ENCODE measurements at regions not wholly inside any gene's neighbourhood (a gene's known extent, or its start where the extent isn't known, plus 50 kb on each side); places are given as distances from the start of the nearest gene placed in this dataset.

DNA sequence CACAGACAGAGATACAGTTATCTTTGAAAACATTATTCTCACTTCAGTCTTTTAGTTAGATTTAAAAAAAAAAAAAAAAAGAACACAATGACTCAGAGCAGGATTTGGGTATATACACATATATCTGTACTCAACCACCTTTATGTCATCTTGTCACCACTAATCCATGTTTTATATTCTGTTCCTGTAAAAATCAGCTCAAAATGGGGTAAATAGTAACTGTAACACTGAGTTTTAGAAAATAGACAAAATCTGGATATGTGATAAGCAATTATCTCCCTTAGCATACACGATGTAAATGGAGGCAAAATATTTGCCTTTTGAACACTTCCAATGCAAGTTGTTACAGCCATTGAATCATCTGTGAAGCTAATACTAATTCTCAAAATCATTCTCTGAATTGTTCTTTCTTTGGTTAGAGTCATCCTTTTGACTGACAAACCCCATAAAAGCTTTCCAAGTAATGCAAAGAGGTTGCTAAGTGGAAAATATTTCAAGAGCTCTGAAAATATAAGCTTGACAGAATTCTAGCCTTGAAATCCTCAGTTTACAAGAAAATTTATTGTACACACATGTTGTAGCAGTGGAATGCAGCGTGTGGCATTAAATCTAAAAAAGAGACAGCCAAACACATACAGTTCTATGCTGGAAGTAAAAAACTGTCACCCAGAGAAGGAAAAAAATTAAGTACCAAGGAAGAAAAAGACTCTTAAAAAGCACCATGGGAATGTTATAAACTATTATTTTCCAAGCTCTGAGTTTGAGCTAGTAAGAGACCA is 502.2 kb upstream of the PHF14 start:
- DNase-seq (ENCODE audit: low spot score) = no peak
- TF ChIP-seq, protein P1, sequence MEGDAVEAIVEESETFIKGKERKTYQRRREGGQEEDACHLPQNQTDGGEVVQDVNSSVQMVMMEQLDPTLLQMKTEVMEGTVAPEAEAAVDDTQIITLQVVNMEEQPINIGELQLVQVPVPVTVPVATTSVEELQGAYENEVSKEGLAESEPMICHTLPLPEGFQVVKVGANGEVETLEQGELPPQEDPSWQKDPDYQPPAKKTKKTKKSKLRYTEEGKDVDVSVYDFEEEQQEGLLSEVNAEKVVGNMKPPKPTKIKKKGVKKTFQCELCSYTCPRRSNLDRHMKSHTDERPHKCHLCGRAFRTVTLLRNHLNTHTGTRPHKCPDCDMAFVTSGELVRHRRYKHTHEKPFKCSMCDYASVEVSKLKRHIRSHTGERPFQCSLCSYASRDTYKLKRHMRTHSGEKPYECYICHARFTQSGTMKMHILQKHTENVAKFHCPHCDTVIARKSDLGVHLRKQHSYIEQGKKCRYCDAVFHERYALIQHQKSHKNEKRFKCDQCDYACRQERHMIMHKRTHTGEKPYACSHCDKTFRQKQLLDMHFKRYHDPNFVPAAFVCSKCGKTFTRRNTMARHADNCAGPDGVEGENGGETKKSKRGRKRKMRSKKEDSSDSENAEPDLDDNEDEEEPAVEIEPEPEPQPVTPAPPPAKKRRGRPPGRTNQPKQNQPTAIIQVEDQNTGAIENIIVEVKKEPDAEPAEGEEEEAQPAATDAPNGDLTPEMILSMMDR (IDR thresholded peaks at IDR 0.05) = no peak
- Histone ChIP-seq H3K4me3 (no peak overlapping the region), H3K27ac (no peak overlapping the region), H3K27me3 (no peaks in the 10 kb centered on the region), H3K4me1 (no peaks in the 10 kb centered on the region), H3K9me3 (no peaks in the 10 kb centered on the region), H3K36me3 (no peaks in the 10 kb centered on the region)

DNA sequence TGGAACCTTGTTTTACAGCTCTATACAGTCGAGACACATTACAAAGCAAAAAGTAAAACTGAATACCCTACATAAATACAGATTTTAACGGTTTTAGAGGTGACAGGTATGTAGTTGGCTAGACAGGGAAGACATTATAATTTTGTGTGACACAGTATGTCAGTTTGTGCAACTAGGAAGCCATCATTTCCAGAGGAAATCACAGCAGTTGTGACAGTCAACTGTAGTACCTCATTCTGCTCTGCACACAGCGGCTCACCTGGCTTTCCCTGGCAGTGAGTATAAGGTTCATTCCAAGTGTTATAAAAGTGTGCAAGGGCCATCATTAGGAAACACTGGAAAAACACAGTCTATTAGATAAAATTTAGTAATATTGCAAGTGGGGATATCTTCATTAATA is 501.6 kb upstream of the PHF14 start:
- Histone ChIP-seq H3K9me3 (no peaks in the 10 kb centered on the region), H3K27ac (no peak overlapping the region), H3K4me3 (no peak overlapping the region), H3K4me1 (no peaks in the 10 kb centered on the region), H3K27me3 (no peaks in the 10 kb centered on the region), H3K36me3 (no peaks in the 10 kb centered on the region)
- DNase-seq (ENCODE audit: low spot score) = no peak
- TF ChIP-seq, protein P1 (IDR thresholded peaks at IDR 0.05) = no peak

DNA sequence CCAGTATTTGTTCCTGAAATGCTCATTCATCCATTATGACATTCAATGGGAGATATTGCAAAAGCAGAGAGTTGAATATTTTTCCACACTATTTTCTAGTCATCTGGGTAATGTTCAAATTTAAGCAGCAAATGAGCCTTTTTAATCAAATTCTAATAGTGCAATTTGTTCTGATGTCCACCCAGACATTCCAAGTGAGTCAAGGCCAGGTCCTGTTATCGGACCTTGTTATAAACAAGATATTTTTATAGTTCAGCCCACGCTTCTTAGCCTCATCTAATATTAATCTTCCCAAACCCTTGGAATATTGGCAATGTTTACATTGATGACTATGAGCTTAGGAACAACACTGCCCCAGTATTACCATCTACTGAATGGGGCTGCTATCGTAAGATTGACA is 500.1 kb upstream of the PHF14 start:
- DNase-seq (ENCODE audit: low spot score) = no peak
- TF ChIP-seq, protein P1 (IDR thresholded peaks at IDR 0.05) = no peak
- Histone ChIP-seq H3K27ac (no peak overlapping the region), H3K9me3 (no peaks in the 10 kb centered on the region), H3K27me3 (no peaks in the 10 kb centered on the region), H3K4me1 (no peaks in the 10 kb centered on the region), H3K36me3 (no peaks in the 10 kb centered on the region), H3K4me3 (no peak overlapping the region)

DNA sequence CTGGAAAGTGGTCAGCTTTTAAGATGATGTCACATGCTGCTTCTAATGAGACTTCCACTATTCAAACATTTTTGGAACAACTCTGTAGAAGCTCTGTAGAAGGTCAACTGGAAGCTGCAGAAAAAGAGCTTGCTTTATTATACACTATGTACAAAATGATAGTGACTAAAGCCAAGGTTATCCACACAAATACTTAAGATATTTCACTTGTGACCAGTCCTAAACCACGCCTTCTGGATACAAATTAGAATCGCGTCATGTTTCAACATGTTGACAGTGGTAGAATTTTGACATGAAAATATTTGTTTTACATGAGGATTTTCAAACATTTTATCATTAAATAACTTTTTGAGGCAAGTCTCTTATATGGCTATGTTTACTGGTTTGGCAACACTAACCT is 499.6 kb upstream of the PHF14 start:
- H3K4me1 ChIP-seq = no peaks in the 10 kb centered on the region
- H3K36me3 ChIP-seq = no peaks in the 10 kb centered on the region
- no peak overlapping the region for H3K27ac ChIP-seq
- no peak for DNase-seq (ENCODE audit: low spot score)
- TF ChIP-seq, protein P1 (IDR thresholded peaks at IDR 0.05) = no peak
- H3K4me3 ChIP-seq = no peak overlapping the region
- no peaks in the 10 kb centered on the region for H3K27me3 ChIP-seq
- H3K9me3 ChIP-seq = no peaks in the 10 kb centered on the region

GRCh38 chr7:10475940-10476641 is 497.6 kb upstream of the PHF14 start:
- Histone ChIP-seq H3K36me3 (no peaks in the 10 kb centered on the region), H3K27me3 (no peaks in the 10 kb centered on the region), H3K4me3 (no peak overlapping the region), H3K27ac (no peak overlapping the region), H3K4me1 (no peaks in the 10 kb centered on the region), H3K9me3 (no peaks in the 10 kb centered on the region)
- TF ChIP-seq, protein P1 (IDR thresholded peaks at IDR 0.05) = no peak
- DNase-seq (ENCODE audit: low spot score) = no peak

All from right atrium auricular region (tissue), 2 donors.